GM19468 (cell line): ENCODE measurements at regions not wholly inside any gene's neighbourhood (a gene's known extent, or its start where the extent isn't known, plus 50 kb on each side); places are given as distances from the start of the nearest gene placed in this dataset.

Experiments
- ATAC-seq: cut with Tn5 transposase; IDR thresholded peaks from one replicate; pipeline ENCODE4 v1.9.1; 2021; ENCODE audit warnings: mild to moderate bottlenecking, moderate library complexity, moderate number of reproducible peaks; ENCODE audit not compliant: unreplicated experiment; ENCODE audit errors: extremely low read depth

DNA sequence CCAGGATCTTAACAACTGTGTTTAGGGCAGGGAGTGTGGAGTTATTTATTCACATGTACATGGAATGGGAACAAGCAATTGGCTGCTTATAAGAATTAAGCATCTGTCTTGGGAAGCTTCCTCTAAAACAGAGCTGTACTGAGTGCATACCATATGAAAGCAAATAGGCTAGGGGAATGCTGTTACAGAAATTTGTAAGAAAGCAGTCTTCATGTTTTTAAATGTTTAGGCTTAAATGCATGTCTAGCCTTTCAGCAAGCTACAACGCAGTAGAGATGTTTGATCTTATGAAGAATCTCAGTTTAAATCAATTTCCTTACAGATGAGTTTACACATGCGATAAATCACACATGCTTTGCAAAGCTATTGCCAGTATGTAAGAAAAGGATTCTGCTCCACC is 123.1 kb upstream of the MID1 start:
- ATAC-seq = no peak

DNA sequence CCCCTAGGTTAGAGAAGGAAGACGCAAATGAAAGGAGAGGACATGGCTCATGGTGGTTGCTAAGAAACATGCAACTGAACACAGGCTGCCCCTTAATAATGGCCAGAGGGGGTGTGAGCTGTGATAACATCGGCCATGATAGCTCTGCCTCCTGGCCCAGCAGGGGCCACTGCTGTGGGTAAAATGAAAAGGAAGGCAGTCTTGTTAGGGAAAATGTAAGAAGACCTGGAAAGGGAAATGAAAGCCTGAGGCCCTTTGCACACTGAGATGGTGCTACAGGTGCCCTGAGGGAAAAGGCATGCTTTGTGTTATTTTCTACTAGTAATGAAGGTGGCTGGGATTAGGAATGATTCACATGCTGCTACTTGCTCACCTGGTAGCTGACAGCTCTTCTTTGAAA is 123.6 kb upstream of the MID1 start:
- no peak for ATAC-seq

DNA sequence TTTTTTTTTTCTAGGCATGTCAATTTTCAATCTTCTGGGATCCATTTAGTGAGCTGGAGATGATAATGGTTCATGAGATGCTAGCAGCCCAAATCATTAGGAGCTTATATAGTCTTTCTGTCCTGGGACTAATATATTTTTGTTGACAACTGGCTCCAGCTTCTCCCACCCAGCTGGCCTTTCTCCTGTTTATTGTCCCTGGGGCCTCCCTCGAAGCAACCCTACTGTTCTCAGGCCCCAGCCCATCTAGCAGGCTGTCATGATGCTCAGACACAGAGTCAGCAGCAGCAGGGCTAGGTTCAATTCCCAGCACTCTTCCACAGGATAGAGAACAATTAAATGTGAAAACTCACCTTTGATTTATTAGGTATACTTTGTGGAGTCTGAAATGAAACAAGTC is 127.6 kb upstream of the MID1 start:
- no peak for ATAC-seq

DNA sequence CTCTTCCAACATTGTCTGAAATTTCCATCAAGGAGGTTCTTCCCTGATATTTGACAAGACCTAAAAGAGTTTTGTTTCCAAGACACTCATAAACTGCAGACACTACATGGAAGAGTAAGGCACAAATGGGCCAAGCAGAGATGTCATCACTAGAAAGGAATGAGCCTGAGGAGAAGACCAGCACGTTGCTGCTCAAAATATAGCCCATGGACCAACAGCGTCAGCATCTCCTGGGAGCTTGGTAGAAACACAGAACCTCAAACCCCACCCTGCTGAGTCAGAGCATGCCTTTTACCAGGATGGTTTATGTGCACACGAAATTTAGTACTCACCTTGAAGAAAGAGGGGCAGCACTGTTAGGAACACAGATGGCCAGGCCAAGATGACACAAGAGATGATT is 128.7 kb upstream of the MID1 start:
- ATAC-seq = no peak

DNA sequence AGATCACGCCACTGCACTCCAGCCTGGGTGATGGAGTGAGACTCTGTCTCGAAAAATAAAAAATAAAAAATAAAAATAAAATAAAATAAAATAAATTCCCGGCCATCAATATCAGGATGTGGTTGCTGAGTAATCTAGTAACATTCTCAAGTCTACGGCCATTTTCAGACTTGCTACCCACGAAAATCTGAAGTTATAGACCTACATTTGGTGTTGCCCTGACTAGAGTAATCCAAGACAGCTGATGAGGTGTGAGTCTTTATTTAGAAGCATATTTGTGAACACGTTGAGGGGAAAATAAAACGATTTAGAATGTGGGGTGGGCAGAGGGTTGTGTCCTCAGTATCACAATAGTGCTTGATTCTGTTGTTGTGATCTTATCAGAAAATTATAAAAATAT is 130.2 kb upstream of the MID1 start:
- ATAC-seq = no peak

DNA sequence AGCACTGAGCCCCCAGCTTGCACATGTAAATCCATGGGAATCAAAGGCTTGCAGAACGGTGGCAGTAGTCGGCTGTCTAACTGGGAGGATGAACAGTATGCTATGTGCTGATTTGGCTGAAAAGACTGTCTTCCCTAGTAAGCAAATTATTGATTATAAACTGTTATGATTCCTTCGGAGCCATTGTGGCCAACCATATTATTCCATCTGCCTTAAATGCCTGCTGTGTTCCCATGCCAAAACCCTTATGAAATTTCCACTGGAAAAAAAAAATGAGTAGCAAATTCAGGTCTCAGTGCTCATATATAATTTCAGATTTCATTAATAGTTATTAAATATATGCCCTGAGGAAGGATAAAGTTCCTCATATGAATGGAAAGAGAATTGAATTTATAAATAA is 132.7 kb upstream of the MID1 start:
- no peak for ATAC-seq

DNA sequence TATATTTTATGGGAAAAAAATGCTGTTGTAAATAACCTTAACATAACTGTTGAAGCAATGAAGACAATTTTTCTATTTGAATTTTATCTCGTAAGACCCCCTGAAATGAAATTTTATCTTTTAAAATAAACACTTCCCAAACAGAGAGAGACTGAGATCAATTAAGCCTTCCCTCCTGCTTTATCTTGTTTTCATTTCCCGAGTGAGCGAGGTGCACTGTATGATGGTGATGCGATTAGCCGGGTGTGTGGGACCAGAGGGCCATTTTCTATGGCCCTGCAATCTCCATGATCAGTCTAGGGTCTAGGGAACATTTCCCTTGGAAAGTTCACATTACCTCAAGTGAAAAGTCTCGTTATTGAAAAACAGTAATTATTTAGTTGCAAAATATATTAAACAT is 134.1 kb upstream of the MID1 start:
- no peak for ATAC-seq

DNA sequence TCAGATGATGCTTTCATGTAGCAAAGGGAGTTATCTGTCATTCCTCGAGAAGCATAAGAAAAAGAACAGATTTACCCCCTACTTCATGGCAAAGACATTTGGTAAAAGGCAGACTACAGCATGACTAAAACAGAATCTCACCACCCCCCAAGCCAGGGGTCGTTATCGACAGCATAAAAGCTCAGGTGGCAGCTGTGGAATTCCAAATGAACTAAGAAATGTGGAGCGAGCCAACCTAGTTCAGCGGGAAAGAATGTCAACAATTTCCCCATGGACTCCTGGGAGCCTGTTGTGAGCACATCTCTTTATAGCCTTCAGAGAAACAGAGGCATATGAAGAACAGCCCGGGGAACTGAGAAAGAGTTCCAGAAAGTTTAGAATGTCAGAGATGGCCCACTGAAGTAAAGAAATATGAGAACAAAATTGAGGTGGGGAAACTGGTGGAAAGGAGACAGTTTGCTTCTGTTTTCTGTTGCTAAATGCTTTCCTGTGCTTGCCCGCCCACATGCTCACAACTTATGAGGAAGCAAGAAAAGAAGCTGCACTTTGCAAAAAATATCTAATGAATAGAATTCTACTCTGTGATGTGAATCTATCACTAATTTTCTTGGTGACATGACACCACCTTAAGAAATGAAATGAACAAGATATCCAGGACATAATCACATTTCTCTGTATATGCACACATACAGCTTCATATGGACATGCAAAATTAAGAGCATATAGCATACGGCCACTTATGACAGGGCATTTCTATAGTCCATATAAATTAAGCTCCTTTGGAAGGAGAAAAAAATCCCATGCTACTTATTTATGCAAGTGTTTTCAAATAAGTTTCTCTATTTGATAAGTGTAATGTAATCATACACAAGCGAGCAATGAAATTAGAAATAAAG is 135.3 kb upstream of the MID1 start:
- ATAC-seq = no peak

DNA sequence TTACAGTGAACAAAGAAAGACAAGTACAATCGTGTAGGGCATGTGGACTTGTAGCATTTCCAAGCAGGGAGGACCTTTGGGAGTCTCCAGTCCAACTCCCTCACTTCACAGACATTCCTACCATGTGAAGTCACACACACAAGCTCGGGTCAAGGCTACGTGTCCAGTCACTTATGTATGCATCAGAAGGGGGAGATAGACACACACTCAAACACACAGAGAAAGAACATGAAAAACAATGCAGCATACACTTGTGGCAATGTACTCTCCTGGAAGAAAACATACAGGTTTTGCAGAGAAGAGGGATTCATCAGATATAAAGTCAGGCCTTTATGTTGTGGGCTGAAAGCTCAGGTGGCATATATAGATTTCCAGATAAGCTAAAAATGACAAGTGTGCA is 136.1 kb upstream of the MID1 start:
- no peak for ATAC-seq

DNA sequence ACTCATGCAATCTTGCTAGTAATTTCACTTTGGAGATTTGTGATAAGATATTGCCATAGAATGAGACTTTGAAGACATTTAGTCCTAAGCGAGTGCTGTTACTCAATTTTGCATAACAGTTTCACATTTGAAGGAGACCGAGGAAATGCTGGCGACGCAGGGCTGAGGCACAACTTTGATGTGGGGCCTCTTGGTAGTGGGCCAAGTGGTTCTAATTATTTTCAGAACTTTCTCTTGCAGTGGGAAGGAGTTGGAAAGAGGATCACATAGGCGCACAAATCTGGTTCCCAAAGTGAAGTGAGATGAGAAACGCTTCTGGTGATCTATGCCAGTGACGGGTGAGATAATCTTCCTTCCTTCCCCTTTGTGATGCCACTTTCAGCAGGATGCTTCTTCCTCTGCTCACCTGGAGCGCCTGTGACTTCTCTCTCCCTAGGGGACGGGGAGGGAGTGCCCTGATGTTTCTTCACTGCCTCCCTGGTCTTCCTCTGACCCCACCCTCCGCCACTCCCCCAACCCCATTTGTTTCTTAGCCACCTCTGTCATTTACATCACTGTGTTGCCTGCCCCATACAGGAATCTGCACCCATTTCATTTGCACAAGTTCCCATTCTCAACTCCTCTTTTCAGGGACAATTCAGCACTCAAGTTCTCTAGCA is 138.9 kb upstream of the MID1 start:
- ATAC-seq = no peak

DNA sequence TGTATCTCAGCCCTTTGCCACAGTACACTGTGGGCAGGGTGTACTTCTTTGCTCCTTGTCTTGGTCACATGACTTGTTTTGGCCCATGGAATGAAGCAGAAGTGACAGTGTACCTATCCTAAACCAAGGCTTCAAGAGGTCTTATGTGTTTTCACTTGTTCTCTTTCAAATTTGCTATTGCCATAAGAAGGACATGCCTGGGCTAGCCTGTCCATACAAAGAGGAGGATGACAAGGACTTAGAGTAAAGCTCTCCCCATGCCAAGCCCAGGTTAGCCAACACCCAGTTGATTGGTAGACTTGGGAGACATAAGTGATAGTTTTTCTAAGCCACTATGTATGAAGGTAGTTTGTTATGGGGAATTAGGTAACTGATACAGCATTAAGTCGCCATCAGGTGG is 141.1 kb upstream of the MID1 start:
- ATAC-seq = no peak

DNA sequence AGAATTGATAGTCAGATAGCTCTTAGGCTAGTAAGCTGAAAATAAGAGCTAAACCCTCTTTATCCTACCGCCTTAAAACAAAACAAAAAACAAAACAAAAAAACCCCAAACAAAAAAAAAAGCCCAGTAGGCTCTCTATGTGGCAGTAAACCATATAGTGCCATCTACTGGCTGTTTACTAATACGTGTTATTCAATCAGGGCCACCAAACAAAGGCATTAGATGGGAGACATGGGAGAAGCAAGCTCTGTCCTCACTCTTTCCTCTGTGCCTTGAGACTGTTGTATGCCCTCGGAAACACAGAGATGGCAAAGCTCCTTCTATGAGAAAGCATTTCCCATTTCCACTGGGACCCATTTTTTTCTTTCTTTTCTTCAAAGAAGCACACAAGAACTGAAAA is 148.8 kb upstream of the MID1 start:
- peak; percentile 32 for ATAC-seq

DNA sequence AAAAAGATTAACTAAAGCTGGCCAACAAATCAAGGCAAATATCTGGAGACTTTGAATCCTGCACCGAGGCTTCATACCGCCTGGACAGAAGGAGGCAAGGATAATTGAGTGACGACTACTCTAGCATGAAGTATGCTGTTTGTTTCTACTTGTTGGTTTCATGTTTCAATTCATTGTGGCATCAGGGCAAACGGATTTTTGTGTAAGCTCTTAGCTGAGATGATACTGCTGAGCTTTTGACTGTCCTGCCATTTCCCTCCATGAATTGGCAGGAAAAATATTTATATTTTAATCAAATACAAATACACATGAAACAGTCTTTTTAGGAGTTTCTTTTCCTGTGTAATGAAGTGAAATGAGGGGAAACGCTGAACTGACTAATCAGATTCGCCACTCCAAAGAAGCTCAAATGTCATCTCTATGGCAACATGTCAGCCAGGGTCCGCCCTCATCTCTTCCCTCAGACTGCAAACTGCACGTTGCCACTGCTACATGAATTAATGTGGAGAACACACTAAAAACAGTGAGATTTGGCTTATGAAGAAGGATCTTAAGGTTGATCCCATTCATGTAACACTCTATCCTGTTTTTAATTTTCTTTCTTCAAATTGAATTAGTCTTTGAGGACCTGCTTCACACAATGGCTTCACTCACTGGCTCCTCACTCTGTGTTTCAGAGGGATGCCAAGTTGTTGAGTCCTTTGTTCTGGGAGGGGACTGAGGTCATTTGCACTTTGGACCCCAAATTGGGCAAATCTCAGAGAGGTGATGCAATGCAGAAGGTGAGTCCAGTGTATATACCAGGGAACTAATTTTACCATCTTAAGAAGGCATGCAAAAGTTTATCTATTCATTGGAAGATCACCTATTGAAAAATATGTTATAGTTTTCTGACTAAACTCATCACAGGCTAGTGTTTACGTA is 149.6 kb upstream of the MID1 start:
- ATAC-seq = no peak

DNA sequence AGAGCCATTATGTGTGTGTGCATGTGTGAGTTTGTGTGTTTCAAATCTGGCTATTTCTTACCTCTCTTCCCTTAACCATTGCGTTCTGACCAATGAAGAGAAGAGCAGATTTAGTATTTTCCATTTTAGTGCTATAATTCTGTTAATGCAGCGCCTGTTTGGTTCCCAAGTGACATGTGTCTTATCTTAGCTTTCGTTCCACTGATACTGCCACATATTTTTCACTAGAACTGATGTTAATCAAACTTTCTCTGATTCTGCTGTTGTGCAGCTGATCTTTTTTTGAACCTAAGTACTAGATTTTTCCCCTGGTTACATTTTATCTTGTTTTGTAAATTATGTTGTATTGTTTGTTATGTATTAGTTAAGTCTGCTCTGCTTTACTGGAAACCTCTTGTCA is 152.9 kb upstream of the MID1 start:
- ATAC-seq = no peak

DNA sequence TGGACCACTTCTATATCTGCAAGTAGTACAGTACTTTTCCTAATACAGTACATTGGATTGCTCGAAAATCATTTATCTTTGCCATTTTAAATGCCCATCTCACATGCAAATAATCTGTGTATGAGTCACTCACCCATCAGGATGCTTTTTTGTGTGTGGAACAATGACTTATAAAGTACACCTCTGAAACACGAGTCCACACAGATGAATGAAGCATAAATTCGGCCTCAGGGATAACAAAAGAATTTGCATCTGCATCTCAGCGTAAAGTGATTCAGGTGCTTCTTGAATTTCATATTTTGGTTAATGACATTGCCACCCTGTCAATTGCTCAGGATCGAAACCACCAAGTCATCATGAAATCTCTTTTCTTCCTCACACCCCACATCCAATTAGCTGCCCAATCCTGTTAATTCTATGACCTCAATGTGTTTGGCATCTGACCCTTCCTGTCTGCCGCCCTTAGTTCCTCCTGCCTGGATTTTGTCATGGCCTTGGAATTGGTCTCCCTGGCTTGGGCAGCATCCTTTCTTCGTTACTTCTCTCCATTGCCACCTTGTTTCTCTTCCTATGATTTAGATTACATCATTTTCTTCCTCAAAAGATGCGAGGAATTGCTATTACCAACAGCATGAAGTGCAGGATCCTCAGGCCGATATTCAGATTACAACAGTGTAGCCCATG is 161.6 kb upstream of the MID1 start:
- ATAC-seq = no peak

DNA sequence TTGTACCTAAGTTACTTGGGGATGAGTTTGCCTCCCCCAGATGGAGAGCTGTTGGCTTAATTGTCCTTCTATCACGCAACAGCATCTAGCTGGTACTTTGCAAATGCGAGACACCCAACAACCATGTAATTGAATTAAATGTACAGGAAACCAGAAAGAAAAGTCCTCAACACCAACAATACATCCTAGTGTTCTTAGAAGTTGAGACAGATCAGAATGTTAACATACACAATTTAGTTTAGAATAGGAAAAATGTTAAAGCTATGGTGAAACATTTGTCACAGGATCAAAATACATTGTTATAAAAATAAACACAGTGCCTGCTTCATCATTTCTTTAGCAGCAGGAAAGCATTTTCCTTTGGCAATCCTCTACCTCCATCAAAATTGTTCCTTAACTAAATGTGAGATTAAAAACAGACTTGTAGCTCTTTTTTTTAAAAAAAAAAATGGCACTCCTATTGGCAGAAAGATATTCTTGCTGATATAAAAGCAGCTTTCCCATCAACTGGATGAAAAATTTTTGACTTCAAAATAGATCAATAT is 163.1 kb upstream of the MID1 start:
- ATAC-seq = no peak

DNA sequence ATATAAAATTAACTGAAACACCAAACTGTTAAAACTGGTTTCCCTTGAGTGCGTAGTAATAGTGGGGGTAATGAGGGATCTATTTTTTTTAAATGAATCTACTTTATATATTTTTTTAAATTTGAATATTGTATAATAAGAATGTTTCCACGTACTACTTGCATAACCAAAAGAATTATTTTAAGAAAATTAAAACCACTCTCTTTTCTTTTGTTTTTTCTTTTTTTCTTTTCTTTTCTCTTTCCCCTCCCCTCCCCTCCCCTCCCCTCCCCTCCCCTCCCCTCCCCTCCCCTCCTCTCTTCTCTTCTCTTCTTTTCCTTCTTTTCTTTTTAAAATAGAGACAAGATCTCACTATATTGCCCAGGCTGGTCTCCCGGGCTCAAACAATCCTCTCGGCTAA is 166.9 kb upstream of the MID1 start:
- no peak for ATAC-seq

DNA sequence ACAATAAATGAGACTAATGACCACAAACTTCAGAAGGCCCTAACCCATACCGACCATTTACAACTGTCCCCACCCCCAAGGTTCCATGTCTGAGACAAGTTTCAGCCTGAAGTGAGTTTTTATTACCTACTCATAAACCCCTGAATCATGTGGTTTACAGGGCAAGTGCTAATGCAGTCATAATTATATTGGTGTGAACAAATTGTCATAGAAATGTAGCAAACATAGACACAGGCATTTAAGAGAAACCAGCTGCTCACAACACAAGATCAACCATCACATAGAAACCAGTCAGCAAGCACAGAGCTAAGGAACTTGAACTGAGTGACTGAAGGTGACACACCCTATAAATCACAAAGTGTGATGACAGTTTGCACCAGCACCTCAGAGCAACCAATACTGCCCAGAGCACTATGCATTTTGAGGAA is 173.8 kb upstream of the MID1 start:
- ATAC-seq = no peak

DNA sequence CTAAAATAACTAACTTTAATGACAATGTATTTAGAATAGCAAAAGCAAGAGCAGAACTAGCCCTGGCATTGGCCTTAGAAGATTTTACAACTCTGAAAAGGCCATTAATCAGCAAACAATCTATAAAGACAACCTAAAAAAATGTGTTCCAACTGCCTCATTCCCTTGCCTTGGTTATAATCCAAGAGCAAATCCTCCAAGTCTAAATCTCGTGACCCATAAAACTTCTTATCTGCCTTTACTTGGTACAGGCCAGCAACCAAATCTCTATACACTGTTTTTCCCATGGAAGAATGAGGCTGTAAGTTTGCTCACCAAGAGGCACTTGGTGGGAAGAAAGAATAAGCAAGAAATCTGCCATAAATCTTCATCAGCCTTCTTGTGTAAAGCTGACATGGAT is 175.3 kb upstream of the MID1 start:
- no peak for ATAC-seq

DNA sequence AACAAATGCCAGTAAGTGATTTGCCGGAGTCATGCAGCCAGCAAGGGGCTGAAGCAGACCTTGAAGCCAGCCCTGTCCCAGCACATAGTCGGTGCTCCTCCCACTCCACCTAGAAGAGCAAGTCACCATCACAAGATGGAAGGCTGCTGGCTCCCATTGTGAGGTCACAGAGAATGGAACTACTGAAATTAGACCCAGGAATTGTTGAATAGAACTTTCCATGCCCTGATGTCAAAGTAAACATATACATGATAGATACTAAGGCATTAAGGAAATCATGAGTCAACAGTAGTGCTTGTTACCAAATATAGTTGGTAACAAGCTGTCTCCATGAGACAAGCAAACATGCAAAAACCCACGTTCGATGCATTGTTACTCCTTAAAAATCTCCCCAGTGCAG is 177.1 kb upstream of the MID1 start:
- ATAC-seq = no peak
